CD4-positive, alpha-beta memory T cell (primary cell): ENCODE measurements at regions not wholly inside any gene's neighbourhood (a gene's known extent, or its start where the extent isn't known, plus 50 kb on each side); places are given as distances from the start of the nearest gene placed in this dataset.

Source experiments
- CTCF ChIA-PET: fragments of 350-600 bp; sonication (Branson Sonifier 250); formaldehyde crosslinking; loops from one replicate; lab custom pipeline; 2021; ENCODE audit warnings: inconsistent platforms; ENCODE audit not compliant: partially characterized antibody; lab: Charles Lee
- POLR2A ChIA-PET: fragments of 350-600 bp; sonication (Branson Sonifier 250); formaldehyde crosslinking; loops from one replicate; lab custom pipeline; 2021; ENCODE audit not compliant: partially characterized antibody; lab: Charles Lee
- DNase-seq, 5 donors: peaks; one replicate each; pipeline versions ENCODE4 v3.0.0 to v3.0.0-alpha.2; 2020 to 2022; ENCODE audit warnings: mixed read lengths in 1 of 5
- H3K27ac ChIP-seq: one replicate; pipeline ENCODE4 v1.7.0; 2013; ENCODE audit warnings: low read depth, low read length
- H3K27me3 ChIP-seq: 2 replicates; pipeline ENCODE4 v1.7.0; 2013; ENCODE audit warnings: mild to moderate bottlenecking, low read length, moderate library complexity; ENCODE audit not compliant: insufficient read depth
- H3K36me3 ChIP-seq: 2 replicates; pipeline ENCODE4 v1.7.0; 2013; ENCODE audit warnings: mild to moderate bottlenecking, low read length, moderate library complexity; ENCODE audit not compliant: insufficient read depth
- H3K4me1 ChIP-seq: 2 replicates; pipeline ENCODE4 v1.7.0; 2013; ENCODE audit warnings: mild to moderate bottlenecking, low read length, moderate library complexity; ENCODE audit not compliant: insufficient read depth
- H3K4me3 ChIP-seq, 2 donors: one replicate each; pipeline ENCODE4 v1.7.0; 2013; ENCODE audit warnings: low read length in 2 of 2, mild to moderate bottlenecking in 1 of 2
- H3K9me3 ChIP-seq, 2 donors: one replicate each; pipeline ENCODE4 v1.7.0; 2013; ENCODE audit warnings: low read length in 2 of 2, control low read depth in 1 of 2; ENCODE audit not compliant: control insufficient read depth in 1 of 2
- H3K27ac Mint-ChIP-seq, 7 donors: one replicate each; pipeline ENCODE4 v1.8.0; 2020 to 2021; ENCODE audit warnings: mixed read lengths in 7 of 7, mild to moderate bottlenecking in 6 of 7, inconsistent platforms in 3 of 7, moderate library complexity in 3 of 7
- H3K27me3 Mint-ChIP-seq, 2 donors: one replicate each; pipeline ENCODE4 v1.8.0; 2020 to 2021; ENCODE audit warnings: mixed read lengths in 2 of 2
- H3K36me3 Mint-ChIP-seq, 2 donors: one replicate each; pipeline ENCODE4 v1.8.0; 2020 to 2021; ENCODE audit warnings: mixed read lengths in 2 of 2, inconsistent platforms in 1 of 2, mild to moderate bottlenecking in 1 of 2
- H3K4me1 Mint-ChIP-seq, 4 donors: one replicate each; pipeline ENCODE4 v1.8.0; 2020 to 2021; ENCODE audit warnings: mixed read lengths in 4 of 4, mild to moderate bottlenecking in 1 of 4
- H3K4me3 Mint-ChIP-seq, 8 donors: one replicate each; pipeline ENCODE4 v1.8.0; 2020 to 2021; ENCODE audit warnings: mixed read lengths in 8 of 8, mild to moderate bottlenecking in 7 of 8, moderate library complexity in 6 of 8, inconsistent platforms in 3 of 8
- H3K9me3 Mint-ChIP-seq, 8 donors: one replicate each; pipeline ENCODE4 v1.8.0; 2020 to 2021; ENCODE audit warnings: mixed read lengths in 8 of 8, mild to moderate bottlenecking in 5 of 8, inconsistent platforms in 3 of 8, moderate library complexity in 1 of 8
- intact Hi-C: fragments of 100-400 bp; cut with micrococcal nuclease; formaldehyde crosslinking; loops from one replicate; pipeline ENCODE4 v1.15.1; 2023

DNA sequence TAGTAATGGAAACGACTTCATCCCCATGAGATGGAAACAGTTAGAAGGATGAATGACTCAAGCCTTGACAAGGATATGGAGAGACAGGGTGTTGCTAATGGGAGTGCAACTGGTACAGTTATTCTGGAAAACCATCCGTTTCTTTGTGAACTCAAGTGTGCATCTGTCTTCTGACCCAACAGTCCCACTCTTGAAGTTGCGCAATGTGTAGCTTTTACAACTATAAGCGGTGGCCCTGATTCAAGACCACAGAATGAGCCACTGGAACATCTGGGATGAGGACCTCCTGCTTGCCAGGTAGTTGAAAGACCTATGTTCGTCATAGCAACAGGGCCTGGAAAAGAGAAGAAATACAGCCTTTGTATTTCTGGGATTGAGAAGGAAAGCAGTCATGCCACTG, 115.8 kb upstream of the GMDS start:
- H3K9me3 Mint-ChIP-seq, result no peaks in the 10 kb centered on the region
- Histone ChIP-seq H3K27ac (no peak overlapping the region), H3K4me3 (no peak overlapping the region), H3K4me1 (no peaks in the 10 kb centered on the region), H3K9me3 (no peaks in the 10 kb centered on the region), H3K36me3 (no peaks in the 10 kb centered on the region), H3K27me3 (no peaks in the 10 kb centered on the region)
- H3K27me3 Mint-ChIP-seq, result no peaks in the 10 kb centered on the region
- intact Hi-C loops, result no loop called here
- H3K27ac Mint-ChIP-seq, result no peak overlapping the region
- H3K4me1 Mint-ChIP-seq, result no peaks in the 10 kb centered on the region
- CTCF ChIA-PET, result interaction anchor here (1.5 kb wide), 1 partner anchor 9 kb away, joined by 3 read pairs; no protein-coding TSS in a partner anchor
- POLR2A ChIA-PET, result no interaction called here
- DNase-seq, result no peak
- peaks cover 9 to 24% of the 10 kb centered on the region in 2 donors for H3K36me3 Mint-ChIP-seq
- no peak overlapping the region for H3K4me3 Mint-ChIP-seq

DNA sequence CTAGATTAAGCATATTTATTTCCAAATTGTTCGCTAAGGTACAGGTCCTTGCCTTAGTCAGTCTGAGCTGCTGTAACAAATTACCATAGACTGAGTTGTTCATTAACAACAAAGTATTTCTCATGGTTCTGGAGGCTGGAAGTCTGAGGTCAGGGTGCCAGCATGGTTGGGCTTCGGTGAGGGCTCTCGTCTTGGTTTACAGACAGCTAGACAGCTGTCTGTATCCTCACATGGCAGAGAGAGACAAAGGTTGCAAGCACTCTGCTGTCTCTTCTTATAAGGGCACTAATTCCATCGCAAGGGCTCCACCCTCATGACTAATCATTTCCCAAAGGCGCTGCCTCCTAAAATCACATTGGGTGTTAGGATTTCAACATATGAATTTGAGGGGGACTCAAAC, 115.3 kb upstream of the GMDS start:
- Histone ChIP-seq H3K27me3 (no peaks in the 10 kb centered on the region), H3K4me1 (no peaks in the 10 kb centered on the region), H3K36me3 (no peaks in the 10 kb centered on the region), H3K4me3 (no peak overlapping the region), H3K9me3 (no peaks in the 10 kb centered on the region), H3K27ac (no peak overlapping the region)
- Mint-ChIP-seq H3K4me3 (no peak overlapping the region), H3K36me3 (peaks cover 9 to 24% of the 10 kb centered on the region in 2 donors), H3K4me1 (no peaks in the 10 kb centered on the region), H3K9me3 (no peaks in the 10 kb centered on the region), H3K27me3 (no peaks in the 10 kb centered on the region), H3K27ac (no peak overlapping the region)
- ChIA-PET CTCF (interaction anchor here (1.5 kb wide), 1 partner anchor 9 kb away, joined by 3 read pairs; no protein-coding TSS in a partner anchor), POLR2A (no interaction called here)
- intact Hi-C loops, result no loop called here
- DNase-seq, result no peak

DNA sequence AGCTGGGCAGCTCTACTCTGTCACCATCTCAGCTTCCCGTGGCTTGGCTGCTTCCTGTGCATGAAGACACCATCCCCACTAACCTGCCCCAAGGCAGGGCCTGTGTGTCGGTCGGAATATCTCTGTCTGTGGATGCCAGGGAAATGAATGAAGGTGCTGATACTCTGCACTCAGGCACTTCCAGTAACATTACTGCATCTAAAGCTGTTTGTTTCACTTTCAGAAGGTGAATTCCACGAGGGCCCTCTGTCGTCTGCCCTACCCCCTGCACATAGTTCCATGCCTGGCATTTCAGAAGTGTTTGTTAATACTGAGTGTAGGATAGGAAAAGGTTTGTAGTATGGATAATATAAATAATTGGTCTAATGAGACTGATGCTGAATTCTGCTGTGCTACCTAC, 114.7 kb upstream of the GMDS start:
- no peak overlapping the region for H3K27ac ChIP-seq
- H3K27me3 Mint-ChIP-seq, result no peaks in the 10 kb centered on the region
- H3K4me3 Mint-ChIP-seq, result no peak overlapping the region
- no peaks in the 10 kb centered on the region for H3K36me3 ChIP-seq
- intact Hi-C loops, result no loop called here
- DNase-seq, result no peak
- ChIA-PET POLR2A (no interaction called here), CTCF (interaction anchor here (1.5 kb wide), 1 partner anchor 8 kb away, joined by 3 read pairs; no protein-coding TSS in a partner anchor)
- no peaks in the 10 kb centered on the region for H3K9me3 ChIP-seq
- H3K4me3 ChIP-seq, result no peak overlapping the region
- H3K36me3 Mint-ChIP-seq, result peaks cover 9 to 24% of the 10 kb centered on the region in 2 donors
- H3K4me1 ChIP-seq, result no peaks in the 10 kb centered on the region
- no peaks in the 10 kb centered on the region for H3K27me3 ChIP-seq
- H3K9me3 Mint-ChIP-seq, result no peaks in the 10 kb centered on the region
- H3K27ac Mint-ChIP-seq, result no peak overlapping the region
- no peaks in the 10 kb centered on the region for H3K4me1 Mint-ChIP-seq

DNA sequence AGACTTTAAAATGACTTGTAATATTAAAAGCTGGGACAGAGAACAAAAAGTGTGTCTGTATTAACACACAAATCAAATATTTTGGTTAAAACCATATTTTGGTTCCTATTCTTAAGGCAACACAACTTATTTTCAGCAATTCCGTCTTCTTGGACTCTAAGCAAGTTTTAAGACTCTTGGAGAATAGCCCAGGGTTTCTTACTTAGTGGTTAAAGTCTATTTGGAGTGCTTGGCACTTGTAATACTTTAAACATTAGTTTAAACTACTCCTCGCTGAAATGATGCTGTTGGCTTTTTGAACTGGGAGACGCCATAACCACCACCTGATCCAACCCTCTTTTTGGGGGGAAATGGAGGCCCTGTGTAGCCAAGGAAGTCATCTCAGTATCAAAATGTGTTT, 109.7 kb upstream of the GMDS start:
- H3K27ac Mint-ChIP-seq, result no peak overlapping the region
- Histone ChIP-seq H3K36me3 (no peaks in the 10 kb centered on the region), H3K27ac (no peak overlapping the region), H3K4me3 (no peak overlapping the region), H3K9me3 (no peaks in the 10 kb centered on the region), H3K27me3 (no peaks in the 10 kb centered on the region), H3K4me1 (no peaks in the 10 kb centered on the region)
- CTCF ChIA-PET, result interaction anchor here (1.2 kb wide), 1 partner anchor 153 kb away, joined by 3 read pairs; no protein-coding TSS in a partner anchor
- POLR2A ChIA-PET, result no interaction called here
- no peak for DNase-seq
- no peaks in the 10 kb centered on the region for H3K9me3 Mint-ChIP-seq
- no peak overlapping the region for H3K4me3 Mint-ChIP-seq
- intact Hi-C loops, result loop anchor here (2.0 kb wide), 2 partner anchors 158 to 280 kb away; no protein-coding TSS in a partner anchor
- no peaks in the 10 kb centered on the region for H3K27me3 Mint-ChIP-seq
- peaks cover 0 to 9% of the 10 kb centered on the region in 2 donors for H3K36me3 Mint-ChIP-seq
- no peaks in the 10 kb centered on the region for H3K4me1 Mint-ChIP-seq

- no peak overlapping the region for H3K27ac ChIP-seq
- POLR2A ChIA-PET, result no interaction called here
Observed at GRCh38 chr6:2354138-2354491, 108.7 kb upstream of the GMDS start.

DNA sequence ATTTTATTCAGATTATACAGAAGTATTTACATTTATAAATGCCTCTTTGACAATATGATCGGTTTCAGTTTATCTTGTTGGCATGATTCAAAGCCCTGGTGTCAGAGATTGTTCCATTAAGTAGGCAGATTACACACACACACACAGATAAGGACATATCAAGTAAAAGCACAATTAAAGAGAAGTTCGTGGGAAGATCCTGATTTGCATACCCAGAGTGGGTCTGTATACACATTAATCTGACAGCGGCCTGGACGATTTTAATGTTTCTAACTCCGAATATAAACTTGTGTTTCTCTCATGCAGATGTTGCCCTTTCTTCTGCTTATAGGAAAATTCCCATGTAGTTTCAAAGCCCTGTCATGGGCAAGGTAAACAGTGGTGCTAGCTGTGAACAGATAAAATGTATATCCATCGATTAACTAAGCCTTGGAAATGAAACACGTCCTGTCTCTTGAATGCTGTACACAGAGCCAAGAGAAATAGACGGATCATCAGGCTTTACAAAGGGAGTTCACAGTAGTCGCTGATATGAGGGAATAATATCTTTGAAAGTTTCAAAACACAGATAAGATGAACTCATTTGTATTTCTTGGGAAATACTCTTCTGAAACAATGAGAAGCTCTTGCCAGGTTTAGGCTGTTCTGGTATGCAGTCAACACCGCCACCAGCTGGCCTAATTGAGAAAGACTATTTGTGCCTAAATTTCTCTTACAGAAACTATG, 108.2 kb upstream of the GMDS start:
- Mint-ChIP-seq H3K27me3 (no peaks in the 10 kb centered on the region), H3K9me3 (no peaks in the 10 kb centered on the region), H3K27ac (no peak overlapping the region), H3K4me3 (no peak overlapping the region), H3K4me1 (no peaks in the 10 kb centered on the region), H3K36me3 (no peaks in the 10 kb centered on the region)
- peak; percentile 26 to 41 (median 31) for DNase-seq
- no peaks in the 10 kb centered on the region for H3K9me3 ChIP-seq
- H3K27ac ChIP-seq, result no peak overlapping the region
- no peaks in the 10 kb centered on the region for H3K36me3 ChIP-seq
- no peaks in the 10 kb centered on the region for H3K4me1 ChIP-seq
- no peaks in the 10 kb centered on the region for H3K27me3 ChIP-seq
- CTCF ChIA-PET, result interaction anchor here (0.6 to 3.7 kb wide), 8 partner anchors 12 to 830 kb away, joined by 3 to 17 read pairs (median 4); no protein-coding TSS in a partner anchor
- intact Hi-C loops, result loop anchor here (1.0 to 2.0 kb wide), 4 partner anchors 157 to 757 kb away; no protein-coding TSS in a partner anchor
- POLR2A ChIA-PET, result no interaction called here
- no peak overlapping the region for H3K4me3 ChIP-seq

More at GRCh38 chr6:2354138-2354491, 108.7 kb upstream of the GMDS start:
- H3K27ac Mint-ChIP-seq, result no peak overlapping the region
- CTCF ChIA-PET, result interaction anchor here (0.6 to 3.7 kb wide), 8 partner anchors 11 to 830 kb away, joined by 3 to 17 read pairs (median 4); no protein-coding TSS in a partner anchor
- Histone ChIP-seq H3K9me3 (no peaks in the 10 kb centered on the region), H3K4me1 (no peaks in the 10 kb centered on the region), H3K27me3 (no peaks in the 10 kb centered on the region), H3K36me3 (no peaks in the 10 kb centered on the region), H3K4me3 (no peak overlapping the region)
- peaks cover 0 to under 1% of the 10 kb centered on the region in 2 donors for H3K36me3 Mint-ChIP-seq
- no peaks in the 10 kb centered on the region for H3K4me1 Mint-ChIP-seq
- no peak overlapping the region for H3K4me3 Mint-ChIP-seq
- H3K9me3 Mint-ChIP-seq, result no peaks in the 10 kb centered on the region
- DNase-seq, result no peak
- intact Hi-C loops, result loop anchor here (1.0 to 2.0 kb wide), 4 partner anchors 157 to 758 kb away; no protein-coding TSS in a partner anchor
- H3K27me3 Mint-ChIP-seq, result no peaks in the 10 kb centered on the region

DNA sequence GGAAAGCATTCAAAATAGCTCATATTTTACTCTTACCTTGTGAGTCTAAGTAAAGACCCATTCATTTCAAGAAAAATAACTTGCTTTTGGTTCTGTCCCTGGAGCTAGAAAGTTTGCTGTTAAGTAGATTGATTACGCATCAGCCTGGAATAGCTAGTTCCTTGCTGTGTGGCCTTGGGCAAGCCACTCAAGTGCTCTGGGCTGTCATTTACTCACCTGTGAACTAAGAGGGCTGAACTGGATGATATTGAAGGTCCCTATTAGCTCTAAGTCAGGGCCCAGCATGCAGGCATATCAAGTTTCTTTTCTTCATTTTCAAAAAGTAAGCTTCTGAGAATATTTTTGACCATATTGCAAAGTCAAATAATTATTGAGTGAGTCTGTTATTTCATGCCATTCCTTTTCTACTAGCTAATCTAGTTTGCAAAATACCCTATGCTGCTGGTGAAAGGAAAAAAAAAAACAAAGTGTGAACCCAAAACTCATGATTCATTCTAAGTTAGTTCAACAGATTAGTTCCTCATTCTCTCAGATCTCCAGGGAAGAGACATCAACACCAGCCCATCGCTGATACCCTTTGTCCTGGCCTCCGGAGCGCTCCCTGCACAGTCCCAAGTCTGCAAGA, 106.5 kb upstream of the GMDS start:
- POLR2A ChIA-PET, result no interaction called here
- Histone ChIP-seq H3K9me3 (no peaks in the 10 kb centered on the region), H3K4me1 (no peaks in the 10 kb centered on the region), H3K27ac (no peak overlapping the region), H3K4me3 (no peak overlapping the region), H3K27me3 (no peaks in the 10 kb centered on the region), H3K36me3 (no peaks in the 10 kb centered on the region)
- CTCF ChIA-PET, result interaction anchor here (1.1 to 3.7 kb wide), 5 partner anchors 9 to 753 kb away, joined by 3 to 17 read pairs (median 5); no protein-coding TSS in a partner anchor
- DNase-seq, result no peak
- Mint-ChIP-seq H3K4me1 (no peaks in the 10 kb centered on the region), H3K9me3 (peaks cover 0 to under 1% (median 0%) of the 10 kb centered on the region in 8 donors), H3K36me3 (peaks cover 0 to 3% of the 10 kb centered on the region in 2 donors), H3K27me3 (no peaks in the 10 kb centered on the region), H3K27ac (no peak overlapping the region), H3K4me3 (no peak overlapping the region)
- intact Hi-C loops, result no loop called here
